ENCODE measurements at regions not wholly inside any gene's neighbourhood (a gene's known extent, or its start where the extent isn't known, plus 50 kb on each side); places are given as distances from the start of the nearest gene placed in this dataset.

DNA sequence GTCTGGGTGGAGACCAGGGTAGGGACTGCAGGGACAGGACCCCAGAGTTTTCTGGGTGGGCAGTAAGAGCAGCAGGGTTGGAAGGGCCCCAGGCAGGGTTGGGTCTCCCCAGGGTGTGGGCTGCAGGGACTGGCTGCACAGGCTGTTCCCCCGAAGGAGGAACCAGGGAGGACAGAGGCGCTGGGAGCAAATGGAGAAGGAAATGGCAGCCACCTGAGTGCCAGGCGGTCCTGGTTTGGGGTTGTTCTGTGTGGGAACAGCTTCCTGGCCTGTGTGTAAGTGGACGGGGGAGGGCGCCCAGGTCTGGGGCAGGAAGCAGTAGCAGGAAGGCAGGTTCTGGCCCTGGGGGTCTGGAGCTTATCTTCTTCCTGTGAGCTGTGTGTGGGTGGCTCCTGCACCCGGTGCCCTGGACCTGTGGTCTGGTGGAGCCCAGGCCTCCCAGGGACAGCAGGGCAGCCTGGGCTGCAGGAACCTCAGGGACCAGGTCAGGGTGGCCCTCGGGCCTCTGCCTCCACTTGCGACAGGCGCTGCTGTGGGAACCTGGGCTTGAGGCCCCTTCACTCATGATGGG lies 372.8 kb downstream of the TMEM121 start:
- no peak for TF ChIP-seq EZH2 (IDR thresholded peaks at IDR 0.05; ENCODE audit: insufficient read depth, poor library complexity, severe bottlenecking)
- TF ChIP-seq EZH2phosphoT487 (IDR thresholded peaks at IDR 0.05; ENCODE audit: insufficient read depth, low read depth): no peak
